H9 (cell line): ENCODE measurements at regions not wholly inside any gene's neighbourhood (a gene's known extent, or its start where the extent isn't known, plus 50 kb on each side); places are given as distances from the start of the nearest gene placed in this dataset.

Experiments
- DNase-seq: peaks from one replicate; pipeline ENCODE4 v3.0.0-alpha.2; 2017
- H2AFZ ChIP-seq: one replicate; pipeline ENCODE4 v1.6.1; 2013; ENCODE audit warnings: mild to moderate bottlenecking, low read length, control low read depth, moderate library complexity
- H2AK5ac ChIP-seq: 2 replicates; pipeline ENCODE4 v1.6.1; 2013; ENCODE audit warnings: low read length, control low read depth, mixed read lengths; ENCODE audit not compliant: insufficient read length
- H2BK120ac ChIP-seq: one replicate; pipeline ENCODE4 v1.6.1; 2013; ENCODE audit warnings: low read depth, mild to moderate bottlenecking, low read length, control low read depth, inconsistent platforms; ENCODE audit not compliant: poor library complexity, severe bottlenecking
- H2BK12ac ChIP-seq: 2 replicates; pipeline ENCODE4 v1.6.1; 2013; ENCODE audit warnings: low read length, control low read depth, mixed read lengths, low read depth; ENCODE audit not compliant: insufficient read length
- H2BK15ac ChIP-seq: 2 replicates; pipeline ENCODE4 v1.6.1; 2013; ENCODE audit warnings: low read depth, low read length, control low read depth
- H2BK20ac ChIP-seq: one replicate; pipeline ENCODE4 v1.6.1; 2013; ENCODE audit warnings: low read depth, mild to moderate bottlenecking, low read length, control low read depth, inconsistent platforms; ENCODE audit not compliant: poor library complexity, severe bottlenecking
- H2BK5ac ChIP-seq: 2 replicates; pipeline ENCODE4 v1.6.1; 2013; ENCODE audit warnings: low read length, control low read depth, mixed read lengths; ENCODE audit not compliant: insufficient read length
- H3K14ac ChIP-seq: 2 replicates; pipeline ENCODE4 v1.6.1; 2013; ENCODE audit warnings: low read length, control low read depth; ENCODE audit not compliant: insufficient read depth
- H3K18ac ChIP-seq: 2 replicates; pipeline ENCODE4 v1.6.1; 2013; ENCODE audit warnings: low read depth, mild to moderate bottlenecking, mixed read lengths, low read length, control low read depth; ENCODE audit not compliant: insufficient read length
- H3K23ac ChIP-seq: 2 replicates; pipeline ENCODE4 v1.6.1; 2013; ENCODE audit warnings: low read length, control low read depth, mixed read lengths, low read depth; ENCODE audit not compliant: insufficient read length
- H3K23me2 ChIP-seq: 2 replicates; pipeline ENCODE4 v1.6.1; 2013; ENCODE audit warnings: low read depth, mild to moderate bottlenecking, mixed read lengths, low read length, control low read depth; ENCODE audit not compliant: insufficient read length, poor library complexity, severe bottlenecking
- H3K27ac ChIP-seq: 2 replicates; pipeline ENCODE4 v1.5.1; 2013; ENCODE audit warnings: low read length, control low read depth, mixed read lengths, low read depth; ENCODE audit not compliant: insufficient read length
- H3K27me3 ChIP-seq: 2 replicates; pipeline ENCODE4 v1.6.1; 2013; ENCODE audit warnings: low read length, control low read depth, inconsistent platforms; ENCODE audit not compliant: insufficient read depth
- H3K4ac ChIP-seq: 2 replicates; pipeline ENCODE4 v1.6.1; 2013; ENCODE audit warnings: low read depth, mild to moderate bottlenecking, control low read depth, inconsistent platforms, low read length, moderate library complexity
- H3K4me1 ChIP-seq: 2 replicates; pipeline ENCODE4 v1.6.1; 2013; ENCODE audit warnings: low read length, control low read depth, inconsistent platforms; ENCODE audit not compliant: insufficient read depth
- H3K4me2 ChIP-seq: 2 replicates; pipeline ENCODE4 v1.6.1; 2013; ENCODE audit warnings: low read length, control low read depth, mixed read lengths; ENCODE audit not compliant: insufficient read length, insufficient read depth
- H3K56ac ChIP-seq: 2 replicates; pipeline ENCODE4 v1.6.1; 2013; ENCODE audit warnings: low read depth, mild to moderate bottlenecking, mixed read lengths, low read length, control low read depth; ENCODE audit not compliant: insufficient read length
- H3K79me1 ChIP-seq: 2 replicates; pipeline ENCODE4 v1.6.1; 2013; ENCODE audit warnings: low read depth, mild to moderate bottlenecking, moderate library complexity, low read length, control low read depth, inconsistent platforms; ENCODE audit not compliant: insufficient read depth, poor library complexity, severe bottlenecking
- H3K79me2 ChIP-seq: 2 replicates; pipeline ENCODE4 v1.6.1; 2013; ENCODE audit warnings: low read length, control low read depth, inconsistent platforms; ENCODE audit not compliant: insufficient read depth
- H3K9ac ChIP-seq: 2 replicates; pipeline ENCODE4 v1.6.1; 2013; ENCODE audit warnings: low read length, control low read depth, mixed read lengths; ENCODE audit not compliant: insufficient read length; ENCODE audit errors: extremely low read depth
- H3K9me3 ChIP-seq: one replicate; pipeline ENCODE4 v1.6.1; 2013; ENCODE audit warnings: low read depth, low read length, inconsistent platforms; ENCODE audit not compliant: control insufficient read depth
- H3T11ph ChIP-seq: one replicate; pipeline ENCODE4 v1.6.1; 2013; ENCODE audit warnings: mild to moderate bottlenecking, low read length, control low read depth, inconsistent platforms
- H4K20me1 ChIP-seq: one replicate; pipeline ENCODE4 v1.6.1; 2013; ENCODE audit not compliant: control insufficient read depth, insufficient read length, insufficient read depth
- H4K5ac ChIP-seq: 2 replicates; pipeline ENCODE4 v1.6.1; 2013; ENCODE audit warnings: low read depth, mild to moderate bottlenecking, mixed read lengths, low read length, control low read depth; ENCODE audit not compliant: insufficient read length
- H4K8ac ChIP-seq: replicated peaks from 2 replicates; pipeline ENCODE4 v1.6.1; 2013; ENCODE audit warnings: low read length, control low read depth, mixed read lengths, low read depth; ENCODE audit not compliant: insufficient read length
- H4K91ac ChIP-seq: 2 replicates; pipeline ENCODE4 v1.6.1; 2013; ENCODE audit warnings: low read depth, mild to moderate bottlenecking, moderate library complexity, mixed read lengths, low read length, control low read depth; ENCODE audit not compliant: insufficient read length
- H3K27ac Mint-ChIP-seq, 3 experiments: 2 replicates in 2 of 3; 3 replicates in 1 of 3; pipeline ENCODE4 v1.8.0; 2020 to 2021; ENCODE audit warnings: mixed read lengths in 3 of 3, mild to moderate bottlenecking in 1 of 3, moderate library complexity in 1 of 3
- H3K27me3 Mint-ChIP-seq: 2 replicates; pipeline ENCODE4 v1.8.0; 2021; ENCODE audit warnings: low read depth, mild to moderate bottlenecking, moderate library complexity, mixed read lengths
- H3K36me3 Mint-ChIP-seq, 3 experiments: 2 replicates in 2 of 3; 3 replicates in 1 of 3; pipeline ENCODE4 v1.8.0; 2020 to 2021; ENCODE audit warnings: low read depth in 3 of 3, mixed read lengths in 3 of 3; ENCODE audit not compliant: insufficient read depth in 1 of 3
- H3K4me1 Mint-ChIP-seq, 2 experiments: 2 replicates each; pipeline ENCODE4 v1.8.0; 2020; ENCODE audit warnings: mixed read lengths in 2 of 2
- H3K4me3 Mint-ChIP-seq, 2 experiments: 2 replicates in 1 of 2; 3 replicates in 1 of 2; pipeline ENCODE4 v1.8.0; 2020 to 2021; ENCODE audit warnings: mild to moderate bottlenecking in 2 of 2, mixed read lengths in 2 of 2, moderate library complexity in 1 of 2
- H3K9me3 Mint-ChIP-seq, 2 experiments: 2 replicates in 1 of 2; 3 replicates in 1 of 2; pipeline ENCODE4 v1.8.0; 2020; ENCODE audit warnings: mild to moderate bottlenecking in 2 of 2, mixed read lengths in 2 of 2, moderate library complexity in 1 of 2
- TF ChIP-seq, protein P1 (sequence below): fragments of 200-600 bp; sonication (generic); conservative IDR thresholded peaks from 3 replicates; pipeline ENCODE4 v1.8.0; 2021; ENCODE audit warnings: antibody characterized with exemption, mild to moderate bottlenecking

DNA sequence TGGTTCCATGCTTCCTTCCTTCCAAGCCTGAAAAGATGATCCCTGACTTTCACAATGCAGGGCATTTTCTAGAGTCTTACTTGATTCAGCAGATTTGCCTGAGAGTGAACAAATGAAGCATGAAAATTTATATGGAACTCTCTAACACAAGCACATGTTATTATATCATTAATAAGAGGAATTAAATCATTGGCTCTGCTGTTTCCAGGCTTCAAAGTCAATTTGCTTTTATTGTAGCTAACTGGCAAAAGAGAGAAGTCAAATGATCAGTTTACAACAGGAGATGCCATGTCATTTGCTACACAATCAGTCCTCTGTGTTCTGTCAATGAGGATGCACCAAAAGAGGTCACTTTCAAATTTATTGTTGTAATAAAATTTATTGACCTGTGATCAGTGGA, 101.5 kb upstream of the UGT8 start:
- Mint-ChIP-seq H3K9me3 (peaks cover 20 to 36% of the 10 kb centered on the region in 2 experiments; a peak in 4 of 5 replicates), H3K4me1 (peaks cover 42 to 45% of the 10 kb centered on the region in 2 experiments), H3K27me3 (no peaks in the 10 kb centered on the region), H3K4me3 (no peak overlapping the region), H3K27ac (peak overlapping the region; percentile 68 to 81 (median 70); a peak in 3 of 7 replicates), H3K36me3 (peaks cover 9 to 31% (median 27%) of the 10 kb centered on the region in 3 experiments; a peak in 6 of 7 replicates)
- Histone ChIP-seq H3K4me1 (peaks cover 2% of the 10 kb centered on the region; the same call in 1 of the 2 replicates), H3K27me3 (no peaks in the 10 kb centered on the region), H2AFZ (no peak overlapping the region), H2AK5ac (peak overlapping the region; percentile 60), H4K5ac (no peak overlapping the region), H4K91ac (no peak overlapping the region), H2BK5ac (no peak overlapping the region), H3K9ac (no peak overlapping the region), H3K9me3 (no peaks in the 10 kb centered on the region), H3T11ph (no peak overlapping the region), H3K79me1 (no peaks in the 10 kb centered on the region), H2BK120ac (no peak overlapping the region), H3K14ac (no peak overlapping the region), H3K18ac (no peak overlapping the region), H4K20me1 (no peaks in the 10 kb centered on the region), H2BK12ac (no peak overlapping the region), H2BK20ac (no peak overlapping the region), H3K27ac (no peak overlapping the region), H3K79me2 (no peaks in the 10 kb centered on the region), H4K8ac (no peak overlapping the region), H3K56ac (no peak overlapping the region), H2BK15ac (no peak overlapping the region), H3K4me2 (no peak overlapping the region), H3K23me2 (no peaks in the 10 kb centered on the region), H3K4ac (no peak overlapping the region), H3K23ac (no peak overlapping the region)
- no peak for DNase-seq
- TF ChIP-seq, protein P1, sequence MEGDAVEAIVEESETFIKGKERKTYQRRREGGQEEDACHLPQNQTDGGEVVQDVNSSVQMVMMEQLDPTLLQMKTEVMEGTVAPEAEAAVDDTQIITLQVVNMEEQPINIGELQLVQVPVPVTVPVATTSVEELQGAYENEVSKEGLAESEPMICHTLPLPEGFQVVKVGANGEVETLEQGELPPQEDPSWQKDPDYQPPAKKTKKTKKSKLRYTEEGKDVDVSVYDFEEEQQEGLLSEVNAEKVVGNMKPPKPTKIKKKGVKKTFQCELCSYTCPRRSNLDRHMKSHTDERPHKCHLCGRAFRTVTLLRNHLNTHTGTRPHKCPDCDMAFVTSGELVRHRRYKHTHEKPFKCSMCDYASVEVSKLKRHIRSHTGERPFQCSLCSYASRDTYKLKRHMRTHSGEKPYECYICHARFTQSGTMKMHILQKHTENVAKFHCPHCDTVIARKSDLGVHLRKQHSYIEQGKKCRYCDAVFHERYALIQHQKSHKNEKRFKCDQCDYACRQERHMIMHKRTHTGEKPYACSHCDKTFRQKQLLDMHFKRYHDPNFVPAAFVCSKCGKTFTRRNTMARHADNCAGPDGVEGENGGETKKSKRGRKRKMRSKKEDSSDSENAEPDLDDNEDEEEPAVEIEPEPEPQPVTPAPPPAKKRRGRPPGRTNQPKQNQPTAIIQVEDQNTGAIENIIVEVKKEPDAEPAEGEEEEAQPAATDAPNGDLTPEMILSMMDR, result no peak
